ENCODE measurements at regions not wholly inside any gene's neighbourhood (a gene's known extent, or its start where the extent isn't known, plus 50 kb on each side); places are given as distances from the start of the nearest gene placed in this dataset.

- TF ChIP-seq CTCF (IDR thresholded peaks at IDR 0.05; ENCODE audit: extremely low read depth in 1 of 2, insufficient read depth in 1 of 2, low read depth in 1 of 2, low read length in 2 of 2) (no peak), FOS (IDR thresholded peaks at IDR 0.05; ENCODE audit: borderline replicate concordance, insufficient read depth, low read length) (no peak), POLR2A (IDR thresholded peaks at IDR 0.05; ENCODE audit: low read depth, low read length) (no peak), EZH2 (IDR thresholded peaks at IDR 0.05; ENCODE audit: borderline replicate concordance, low read depth, low read length, severe bottlenecking) (no peak), POLR2AphosphoS5 (IDR thresholded peaks at IDR 0.05; ENCODE audit: insufficient read depth, low read depth, low read length) (no peak), GATA2 (IDR thresholded peaks at IDR 0.05; ENCODE audit: insufficient read depth, insufficient read length, low read depth, low read length) (no peak)
These were observed 265.1 kb upstream of the EDNRB start for GRCh38 chr13:78183732-78184131.
